ENCODE measurements at regions not wholly inside any gene's neighbourhood (a gene's known extent, or its start where the extent isn't known, plus 50 kb on each side); places are given as distances from the start of the nearest gene placed in this dataset.

- TF ChIP-seq SIN3A (IDR thresholded peaks at IDR 0.05; ENCODE audit: borderline replicate concordance, insufficient read depth, low read length): no peak
Observed at GRCh38 chr6:93644611-93645010, 225.3 kb upstream of the EPHA7 start.

GRCh38 chr6:93639126-93639525 is 219.8 kb upstream of the EPHA7 start:
- TF ChIP-seq FOXP2 (optimal IDR thresholded peaks at IDR 0.05; ENCODE audit: borderline replicate concordance, extremely low read depth, extremely low read length, insufficient read depth): no peak
- no peak for TF ChIP-seq POLR2AphosphoS5 (IDR thresholded peaks at IDR 0.05; ENCODE audit: low read depth, low read length)
- no peak for TF ChIP-seq SIN3A (IDR thresholded peaks at IDR 0.05; ENCODE audit: borderline replicate concordance, insufficient read depth, low read length)

- TF ChIP-seq POLR2AphosphoS5 (IDR thresholded peaks at IDR 0.05; ENCODE audit: low read depth, low read length): no peak
- TF ChIP-seq REST (IDR thresholded peaks at IDR 0.05; ENCODE audit: insufficient read depth in 1 of 2, low read depth in 2 of 2, low read length in 2 of 2): no peak
- no peak for TF ChIP-seq TAF1 (IDR thresholded peaks at IDR 0.05; ENCODE audit: borderline replicate concordance, insufficient read depth, low read length)
- TF ChIP-seq SIN3A (IDR thresholded peaks at IDR 0.05; ENCODE audit: borderline replicate concordance, insufficient read depth, low read length): no peak
- no peak for TF ChIP-seq FOXP2 (optimal IDR thresholded peaks at IDR 0.05; ENCODE audit: borderline replicate concordance, extremely low read depth, extremely low read length, insufficient read depth)
Observed at GRCh38 chr6:93624408-93624807, 205.0 kb upstream of the EPHA7 start.

GRCh38 chr6:93621442-93621841 is 202.1 kb upstream of the EPHA7 start:
- no peak for TF ChIP-seq REST (IDR thresholded peaks at IDR 0.05; ENCODE audit: insufficient read depth in 1 of 2, low read depth in 2 of 2, low read length in 2 of 2)
- no peak for TF ChIP-seq TAF1 (IDR thresholded peaks at IDR 0.05; ENCODE audit: borderline replicate concordance, insufficient read depth, low read length)
- TF ChIP-seq SIN3A (IDR thresholded peaks at IDR 0.05; ENCODE audit: borderline replicate concordance, insufficient read depth, low read length): no peak
- TF ChIP-seq FOXP2 (optimal IDR thresholded peaks at IDR 0.05; ENCODE audit: borderline replicate concordance, extremely low read depth, extremely low read length, insufficient read depth): no peak
- TF ChIP-seq POLR2AphosphoS5 (IDR thresholded peaks at IDR 0.05; ENCODE audit: low read depth, low read length): no peak

- TF ChIP-seq SIN3A (IDR thresholded peaks at IDR 0.05; ENCODE audit: borderline replicate concordance, insufficient read depth, low read length) (no peak), TAF1 (IDR thresholded peaks at IDR 0.05; ENCODE audit: borderline replicate concordance, insufficient read depth, low read length) (no peak), REST (IDR thresholded peaks at IDR 0.05; ENCODE audit: insufficient read depth in 1 of 2, low read depth in 2 of 2, low read length in 2 of 2) (no peak), POLR2AphosphoS5 (IDR thresholded peaks at IDR 0.05; ENCODE audit: low read depth, low read length) (no peak), FOXP2 (optimal IDR thresholded peaks at IDR 0.05; ENCODE audit: borderline replicate concordance, extremely low read depth, extremely low read length, insufficient read depth) (no peak)
Observed at GRCh38 chr6:93604951-93605350, 185.6 kb upstream of the EPHA7 start.

- TF ChIP-seq REST (IDR thresholded peaks at IDR 0.05; ENCODE audit: insufficient read depth in 1 of 2, low read depth in 2 of 2, low read length in 2 of 2) (no peak), TAF1 (IDR thresholded peaks at IDR 0.05; ENCODE audit: borderline replicate concordance, insufficient read depth, low read length) (no peak), SIN3A (IDR thresholded peaks at IDR 0.05; ENCODE audit: borderline replicate concordance, insufficient read depth, low read length) (no peak), POLR2AphosphoS5 (IDR thresholded peaks at IDR 0.05; ENCODE audit: low read depth, low read length) (no peak), FOXP2 (optimal IDR thresholded peaks at IDR 0.05; ENCODE audit: borderline replicate concordance, extremely low read depth, extremely low read length, insufficient read depth) (no peak)
Observed at GRCh38 chr6:93592417-93592816, 173.1 kb upstream of the EPHA7 start.

Data from PFSK-1 (cell line).